ENCODE measurements at regions not wholly inside any gene's neighbourhood (a gene's known extent, or its start where the extent isn't known, plus 50 kb on each side); places are given as distances from the start of the nearest gene placed in this dataset.

DNA sequence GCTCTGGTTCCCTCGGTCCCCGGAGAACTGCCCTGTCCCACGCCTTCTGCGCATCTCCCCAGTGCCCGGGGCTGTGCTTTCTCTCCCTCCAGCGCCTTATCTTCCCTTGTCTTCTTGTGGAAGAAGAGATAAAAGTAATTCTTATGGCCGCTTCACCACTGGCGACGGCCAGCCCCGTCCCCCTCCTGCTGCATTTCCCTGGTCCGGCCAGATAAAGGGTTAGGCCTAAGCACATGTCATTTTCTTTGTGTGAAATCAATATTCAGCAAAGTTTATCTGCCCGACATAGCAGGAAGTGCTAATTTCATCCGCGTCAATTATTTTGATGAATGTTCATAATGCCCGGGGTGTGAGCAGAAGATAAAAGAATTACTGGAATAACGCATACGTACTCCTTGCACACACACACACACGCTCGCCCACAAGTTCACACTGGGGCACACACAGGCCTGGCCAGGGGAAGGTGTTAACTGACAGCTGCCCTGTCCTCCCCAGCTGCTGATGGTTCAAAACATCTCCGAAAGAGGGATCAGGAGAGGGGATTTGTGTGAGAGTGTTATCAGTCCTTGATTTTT is 177.7 kb upstream of the LHX5 start:
- TF ChIP-seq, protein P1, sequence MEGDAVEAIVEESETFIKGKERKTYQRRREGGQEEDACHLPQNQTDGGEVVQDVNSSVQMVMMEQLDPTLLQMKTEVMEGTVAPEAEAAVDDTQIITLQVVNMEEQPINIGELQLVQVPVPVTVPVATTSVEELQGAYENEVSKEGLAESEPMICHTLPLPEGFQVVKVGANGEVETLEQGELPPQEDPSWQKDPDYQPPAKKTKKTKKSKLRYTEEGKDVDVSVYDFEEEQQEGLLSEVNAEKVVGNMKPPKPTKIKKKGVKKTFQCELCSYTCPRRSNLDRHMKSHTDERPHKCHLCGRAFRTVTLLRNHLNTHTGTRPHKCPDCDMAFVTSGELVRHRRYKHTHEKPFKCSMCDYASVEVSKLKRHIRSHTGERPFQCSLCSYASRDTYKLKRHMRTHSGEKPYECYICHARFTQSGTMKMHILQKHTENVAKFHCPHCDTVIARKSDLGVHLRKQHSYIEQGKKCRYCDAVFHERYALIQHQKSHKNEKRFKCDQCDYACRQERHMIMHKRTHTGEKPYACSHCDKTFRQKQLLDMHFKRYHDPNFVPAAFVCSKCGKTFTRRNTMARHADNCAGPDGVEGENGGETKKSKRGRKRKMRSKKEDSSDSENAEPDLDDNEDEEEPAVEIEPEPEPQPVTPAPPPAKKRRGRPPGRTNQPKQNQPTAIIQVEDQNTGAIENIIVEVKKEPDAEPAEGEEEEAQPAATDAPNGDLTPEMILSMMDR (IDR thresholded peaks at IDR 0.05): no peak
- TF ChIP-seq NFE2L2 (conservative IDR thresholded peaks at IDR 0.05; ENCODE audit: low read length): no peak
- TF ChIP-seq, protein P2, sequence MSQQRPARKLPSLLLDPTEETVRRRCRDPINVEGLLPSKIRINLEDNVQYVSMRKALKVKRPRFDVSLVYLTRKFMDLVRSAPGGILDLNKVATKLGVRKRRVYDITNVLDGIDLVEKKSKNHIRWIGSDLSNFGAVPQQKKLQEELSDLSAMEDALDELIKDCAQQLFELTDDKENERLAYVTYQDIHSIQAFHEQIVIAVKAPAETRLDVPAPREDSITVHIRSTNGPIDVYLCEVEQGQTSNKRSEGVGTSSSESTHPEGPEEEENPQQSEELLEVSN (IDR thresholded peaks at IDR 0.05; ENCODE audit: borderline replicate concordance, low read depth): no peak
- TF ChIP-seq SMC3 (IDR thresholded peaks at IDR 0.05): no peak
- TF ChIP-seq POLR2AphosphoS2 (conservative IDR thresholded peaks at IDR 0.05; ENCODE audit: low read length): no peak
